ENCODE measurements at regions not wholly inside any gene's neighbourhood (a gene's known extent, or its start where the extent isn't known, plus 50 kb on each side); places are given as distances from the start of the nearest gene placed in this dataset.

DNA sequence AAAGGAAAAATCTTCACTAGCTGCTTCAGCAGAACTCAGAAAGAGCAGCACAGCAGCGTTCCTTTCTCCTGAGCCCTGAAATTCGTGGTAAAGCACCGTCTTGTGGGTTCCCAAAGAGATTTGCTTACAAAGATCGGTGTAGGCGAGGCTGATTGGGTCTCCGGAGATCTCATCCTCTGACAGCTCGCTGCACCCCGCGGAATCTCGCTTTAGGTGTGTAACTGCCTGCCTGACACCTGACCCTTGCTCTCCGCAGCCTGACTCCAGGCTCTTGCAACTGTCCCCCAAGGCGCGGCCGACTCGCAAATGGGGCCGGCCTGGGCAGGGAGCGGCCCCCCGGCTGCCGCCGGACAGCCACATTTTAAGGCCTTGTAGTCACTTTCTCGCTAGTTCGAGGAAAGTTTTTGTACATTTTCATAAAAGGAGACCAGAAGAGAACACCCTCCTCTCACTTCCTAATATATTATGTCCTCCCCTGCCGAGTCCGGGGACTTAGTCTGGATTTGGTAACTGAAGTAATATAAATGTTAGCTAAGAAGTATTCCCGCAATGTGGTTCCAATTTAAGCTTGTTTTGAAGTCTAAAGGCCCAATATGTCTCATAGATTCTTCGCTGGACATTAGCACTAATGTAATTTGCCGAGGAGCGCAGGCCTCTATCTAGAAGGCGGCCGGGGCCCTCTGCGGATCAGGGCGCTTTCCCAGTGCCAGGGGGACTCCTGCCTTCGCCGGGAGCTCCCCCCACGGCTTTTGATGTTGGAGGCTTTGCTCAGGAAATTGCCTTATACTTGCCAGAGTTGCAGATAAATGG, 177.3 kb upstream of the CDKN3 start:
- TF ChIP-seq POLR2AphosphoS5 (IDR thresholded peaks at IDR 0.05; ENCODE audit: low read depth, low read length) (no peak), TAF1 (IDR thresholded peaks at IDR 0.05; ENCODE audit: borderline replicate concordance, low read depth, low read length) (no peak), POLR2A (IDR thresholded peaks at IDR 0.05; ENCODE audit: low read depth, low read length) (no peak)
- DNase-seq (ENCODE audit: insufficient read length), result no peak
- no peak for FAIRE-seq

DNA sequence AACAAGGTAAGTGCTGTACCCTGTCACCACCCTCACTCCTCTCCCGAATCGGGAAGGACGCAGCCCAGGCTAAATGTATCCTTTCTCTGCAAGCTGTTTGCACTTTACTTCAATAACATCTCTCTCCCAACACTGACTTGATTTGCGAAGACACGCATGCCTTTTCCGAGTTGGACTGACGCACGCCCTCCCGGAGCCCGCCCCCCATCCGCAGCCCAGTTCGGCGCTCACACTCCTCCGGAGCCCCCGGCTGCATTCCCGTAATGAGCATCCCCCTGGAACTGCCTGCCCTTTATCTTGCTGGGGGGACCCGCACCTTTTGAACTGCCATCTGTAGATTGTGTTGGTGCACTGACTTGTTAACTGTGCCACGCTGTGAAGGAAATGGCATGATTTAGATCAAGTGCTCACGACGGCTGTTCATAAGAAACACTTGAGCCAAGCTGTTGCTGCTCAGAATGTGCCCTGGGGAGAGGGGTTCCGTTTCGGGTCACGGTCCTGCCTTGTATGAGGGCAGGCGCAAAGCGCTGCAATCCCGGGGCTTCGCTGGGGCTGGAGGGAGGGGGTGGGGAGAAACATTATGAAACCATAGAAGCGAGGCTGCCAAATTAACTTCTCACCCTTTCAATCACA, 176.6 kb upstream of the CDKN3 start:
- no peak for DNase-seq (ENCODE audit: insufficient read length)
- no peak for FAIRE-seq
- TF ChIP-seq TAF1 (IDR thresholded peaks at IDR 0.05; ENCODE audit: borderline replicate concordance, low read depth, low read length) (no peak), POLR2A (IDR thresholded peaks at IDR 0.05; ENCODE audit: low read depth, low read length) (no peak), POLR2AphosphoS5 (IDR thresholded peaks at IDR 0.05; ENCODE audit: low read depth, low read length) (no peak)

DNA sequence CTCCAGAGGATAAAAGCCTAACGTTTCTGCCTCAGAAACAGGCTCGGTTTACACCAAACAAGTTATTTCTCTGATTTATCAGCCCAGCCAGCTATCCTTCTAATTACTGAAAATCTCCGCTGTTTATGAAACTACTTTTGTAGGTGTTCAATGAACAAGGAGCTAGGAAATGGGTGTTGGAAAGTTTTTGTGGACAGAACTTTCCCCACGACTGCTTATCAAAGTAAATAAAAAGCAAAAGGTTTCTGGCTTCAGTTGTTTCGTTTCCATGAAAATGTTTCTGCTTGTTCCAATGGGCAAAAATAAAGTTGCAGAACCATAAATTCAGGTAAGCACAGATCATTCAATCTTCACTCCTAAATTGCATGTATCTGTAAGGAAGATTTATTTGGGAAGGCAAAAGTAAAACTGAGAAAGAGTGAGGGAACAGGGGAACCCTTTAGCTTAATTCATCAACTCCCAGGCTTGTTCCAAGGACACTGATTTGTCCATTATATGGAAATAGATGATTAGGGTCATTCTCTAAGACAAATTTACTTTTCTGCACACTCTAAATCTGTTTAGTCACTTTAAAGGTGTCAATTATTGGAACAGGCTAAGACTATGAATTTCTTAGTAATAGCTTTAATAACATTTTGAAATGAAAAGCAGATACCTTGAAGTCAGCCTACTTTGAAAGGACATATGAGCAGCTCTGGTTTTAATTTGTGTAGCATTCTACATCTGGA, 175.9 kb upstream of the CDKN3 start:
- FAIRE-seq, result no peak
- TF ChIP-seq POLR2AphosphoS5 (IDR thresholded peaks at IDR 0.05; ENCODE audit: low read depth, low read length) (no peak), POLR2A (IDR thresholded peaks at IDR 0.05; ENCODE audit: low read depth, low read length) (no peak), TAF1 (IDR thresholded peaks at IDR 0.05; ENCODE audit: borderline replicate concordance, low read depth, low read length) (no peak)
- no peak for DNase-seq (ENCODE audit: insufficient read length)

DNA sequence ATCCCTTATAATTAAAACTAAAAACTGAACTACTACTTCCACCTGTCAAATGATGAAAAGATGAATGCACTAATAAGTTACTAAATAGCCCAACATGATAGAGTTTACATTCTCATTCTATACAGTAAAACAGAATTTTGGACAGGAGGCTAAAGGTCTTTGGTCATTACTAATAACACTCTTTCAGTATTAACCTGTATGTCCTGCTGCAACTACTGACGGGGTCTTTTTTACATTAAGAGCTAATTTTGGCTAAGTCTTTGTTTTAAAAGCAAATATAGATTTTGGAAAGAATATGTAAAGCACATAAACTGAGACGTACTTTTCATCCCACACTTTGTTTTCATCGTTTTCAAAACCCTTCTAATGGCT, 175.4 kb upstream of the CDKN3 start:
- no peak for DNase-seq (ENCODE audit: insufficient read length)
- TF ChIP-seq POLR2AphosphoS5 (IDR thresholded peaks at IDR 0.05; ENCODE audit: low read depth, low read length) (no peak), POLR2A (IDR thresholded peaks at IDR 0.05; ENCODE audit: low read depth, low read length) (no peak), TAF1 (IDR thresholded peaks at IDR 0.05; ENCODE audit: borderline replicate concordance, low read depth, low read length) (no peak)
- no peak for FAIRE-seq

DNA sequence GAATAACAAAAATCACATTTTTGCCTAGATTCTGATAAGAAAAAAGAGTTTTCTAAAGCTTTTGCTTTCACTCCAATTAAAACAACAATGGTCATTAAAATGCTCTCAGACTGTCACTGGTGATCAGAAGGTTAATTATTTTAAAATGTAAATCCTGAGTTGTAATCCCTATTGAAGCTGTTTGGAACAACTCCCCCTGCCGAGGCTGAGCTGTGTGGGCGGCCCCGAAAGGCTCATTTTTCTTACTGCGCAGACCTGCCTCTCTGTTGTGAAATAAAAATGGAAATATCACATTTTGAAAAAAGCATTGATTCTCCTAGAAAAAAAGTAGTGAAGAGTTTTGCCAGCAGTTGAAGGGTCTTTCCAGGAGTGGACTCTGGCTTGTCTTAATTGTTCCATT, 174.8 kb upstream of the CDKN3 start:
- FAIRE-seq, result no peak
- TF ChIP-seq POLR2AphosphoS5 (IDR thresholded peaks at IDR 0.05; ENCODE audit: low read depth, low read length), result no peak
- no peak for DNase-seq (ENCODE audit: insufficient read length)

DNA sequence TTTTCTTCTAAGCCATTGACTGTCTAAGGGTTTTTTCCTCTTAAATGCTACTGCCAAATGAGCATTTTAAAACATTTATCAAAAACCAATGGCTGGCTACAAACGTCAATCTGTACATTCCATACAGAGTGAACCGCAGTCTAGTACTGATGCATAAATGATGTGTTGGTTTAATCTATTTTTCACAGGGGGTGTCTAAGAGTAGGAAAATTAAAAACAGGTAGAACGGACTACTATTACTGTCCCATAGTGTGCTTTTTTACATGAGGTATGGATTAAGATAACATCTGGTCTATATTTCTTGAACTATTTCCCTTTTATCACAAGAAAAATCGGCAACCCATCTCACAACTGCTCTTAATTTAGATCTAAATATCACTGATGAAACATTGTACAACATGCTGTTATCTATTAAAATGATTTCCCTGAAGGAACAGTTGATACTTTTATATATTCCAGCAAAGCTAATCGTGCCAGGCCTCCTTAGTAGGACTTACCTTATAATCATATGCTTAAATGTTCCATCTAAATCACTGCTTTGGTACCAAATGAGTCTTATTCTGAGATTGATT, 172.9 kb upstream of the CDKN3 start:
- DNase-seq (ENCODE audit: insufficient read length) (no peak), FAIRE-seq (no peak)
- TF ChIP-seq POLR2AphosphoS5 (IDR thresholded peaks at IDR 0.05; ENCODE audit: low read depth, low read length) (no peak), TAF1 (IDR thresholded peaks at IDR 0.05; ENCODE audit: borderline replicate concordance, low read depth, low read length) (no peak), POLR2A (IDR thresholded peaks at IDR 0.05; ENCODE audit: low read depth, low read length) (no peak)

DNA sequence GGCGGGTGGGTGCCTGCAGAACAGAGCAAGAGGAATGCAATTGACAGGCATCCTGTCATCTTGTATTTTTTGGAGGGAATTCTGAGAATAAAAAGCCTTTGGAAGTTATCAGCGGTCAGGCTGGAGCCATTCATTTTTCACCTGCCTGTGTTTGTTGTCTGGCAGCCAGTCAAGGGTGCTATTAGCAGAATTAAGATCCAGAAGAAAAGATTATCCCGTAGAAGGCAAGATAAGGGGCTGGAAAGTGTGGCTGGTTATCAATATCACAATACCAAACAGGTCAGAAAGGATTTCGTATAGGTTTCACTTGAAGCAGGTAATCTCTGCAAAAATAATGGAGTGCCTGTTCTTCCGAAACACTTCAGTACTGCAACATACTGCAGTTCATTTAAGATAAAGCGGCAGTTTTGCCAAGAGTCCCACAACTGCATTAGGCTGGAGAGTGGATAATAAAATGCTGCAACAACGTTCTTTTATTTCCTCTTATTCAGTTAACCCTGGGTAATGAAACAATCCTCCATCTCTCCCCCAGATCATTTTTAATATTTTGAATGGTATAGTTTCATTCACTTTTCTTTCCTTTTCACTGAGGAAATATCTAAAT, 171.2 kb upstream of the CDKN3 start:
- no peak for DNase-seq (ENCODE audit: insufficient read length)
- TF ChIP-seq POLR2A (IDR thresholded peaks at IDR 0.05; ENCODE audit: low read depth, low read length) (no peak), POLR2AphosphoS5 (IDR thresholded peaks at IDR 0.05; ENCODE audit: low read depth, low read length) (no peak), TAF1 (IDR thresholded peaks at IDR 0.05; ENCODE audit: borderline replicate concordance, low read depth, low read length) (no peak)
- FAIRE-seq, result no peak

DNA sequence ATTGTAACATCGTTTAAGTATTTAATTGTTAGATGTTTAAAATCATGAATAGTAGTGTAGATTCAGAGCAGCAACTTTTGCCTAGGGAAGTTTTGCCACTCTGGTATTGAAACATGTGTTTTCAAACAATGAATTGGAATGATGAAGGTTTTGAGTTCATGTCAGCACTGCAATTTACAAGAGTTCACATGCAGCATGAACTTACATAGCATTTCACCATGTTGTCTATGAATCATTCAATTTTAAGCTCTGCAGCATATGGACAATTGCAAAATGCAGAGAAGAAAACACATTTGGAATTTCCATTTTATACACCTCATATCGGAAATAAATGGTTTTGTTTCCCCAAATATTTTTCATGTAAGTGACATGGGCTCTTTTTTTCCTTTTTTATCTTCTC, 170.7 kb upstream of the CDKN3 start:
- FAIRE-seq, result no peak
- no peak for DNase-seq (ENCODE audit: insufficient read length)
- TF ChIP-seq POLR2A (IDR thresholded peaks at IDR 0.05; ENCODE audit: low read depth, low read length) (no peak), POLR2AphosphoS5 (IDR thresholded peaks at IDR 0.05; ENCODE audit: low read depth, low read length) (no peak), TAF1 (IDR thresholded peaks at IDR 0.05; ENCODE audit: borderline replicate concordance, low read depth, low read length) (no peak)

DNA sequence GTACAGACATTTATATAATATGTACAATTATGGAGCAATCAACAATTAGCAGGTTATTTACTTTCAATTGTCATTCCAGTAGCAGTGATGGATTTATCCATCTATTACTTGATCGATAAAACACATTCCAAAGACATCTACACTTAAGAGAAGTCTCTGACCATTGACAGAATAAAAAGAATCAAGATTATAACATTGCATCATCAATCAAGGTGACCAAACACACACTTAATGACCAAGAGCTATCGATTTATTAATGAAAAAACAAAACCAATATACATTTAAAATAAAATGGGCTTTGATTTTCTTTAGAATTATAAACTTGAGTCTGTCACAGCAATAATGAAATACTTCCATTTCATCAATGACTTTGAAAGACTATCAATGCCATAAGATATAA, 170.2 kb upstream of the CDKN3 start:
- FAIRE-seq, result no peak
- TF ChIP-seq POLR2AphosphoS5 (IDR thresholded peaks at IDR 0.05; ENCODE audit: low read depth, low read length) (no peak), TAF1 (IDR thresholded peaks at IDR 0.05; ENCODE audit: borderline replicate concordance, low read depth, low read length) (no peak), POLR2A (IDR thresholded peaks at IDR 0.05; ENCODE audit: low read depth, low read length) (no peak)
- no peak for DNase-seq (ENCODE audit: insufficient read length)

DNA sequence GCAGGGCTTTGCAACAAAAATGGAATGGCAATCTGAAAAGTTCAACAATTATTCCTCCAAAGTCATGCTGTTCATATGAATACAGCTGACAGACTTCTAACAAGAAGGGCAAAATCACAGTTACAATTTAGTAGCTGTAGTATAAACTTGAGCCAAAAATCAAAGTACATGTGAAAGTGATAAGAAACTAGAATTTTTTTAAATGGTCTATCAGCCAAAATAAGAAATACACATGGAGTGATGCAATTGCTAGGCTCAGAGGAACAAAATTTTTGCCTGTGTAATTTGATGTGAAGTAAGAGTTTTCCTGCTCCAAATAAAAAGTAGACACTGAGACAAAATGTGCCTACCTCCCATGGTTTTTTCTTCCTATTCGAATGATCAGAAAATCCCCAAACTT, 167.7 kb upstream of the CDKN3 start:
- DNase-seq (ENCODE audit: insufficient read length) (no peak), FAIRE-seq (no peak)
- TF ChIP-seq POLR2A (IDR thresholded peaks at IDR 0.05; ENCODE audit: low read depth, low read length), result no peak
- TF ChIP-seq TAF1 (IDR thresholded peaks at IDR 0.05; ENCODE audit: borderline replicate concordance, low read depth, low read length), result no peak
- TF ChIP-seq POLR2AphosphoS5 (IDR thresholded peaks at IDR 0.05; ENCODE audit: low read depth, low read length), result no peak

DNA sequence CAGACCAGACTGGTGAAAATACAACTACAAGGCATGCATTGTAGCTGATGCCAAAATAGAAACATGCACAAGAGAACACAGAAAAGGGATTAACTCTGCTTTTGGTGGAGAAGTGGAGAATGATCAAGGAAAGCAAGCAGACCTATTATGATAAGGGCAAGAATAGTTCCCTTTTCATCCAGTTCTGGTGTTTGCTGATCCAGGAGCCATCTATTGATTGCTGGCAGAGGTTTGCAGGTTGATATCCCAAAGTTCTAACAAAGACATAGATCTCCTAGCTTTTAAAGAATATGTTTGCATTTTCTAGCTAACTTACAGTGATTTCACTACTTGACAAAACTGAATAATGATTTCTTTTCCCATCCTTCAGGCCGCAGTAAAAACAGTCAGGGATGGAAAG, 166.2 kb upstream of the CDKN3 start:
- DNase-seq (ENCODE audit: insufficient read length) (no peak), FAIRE-seq (no peak)
- TF ChIP-seq POLR2AphosphoS5 (IDR thresholded peaks at IDR 0.05; ENCODE audit: low read depth, low read length), result no peak
- TF ChIP-seq POLR2A (IDR thresholded peaks at IDR 0.05; ENCODE audit: low read depth, low read length), result no peak
- TF ChIP-seq TAF1 (IDR thresholded peaks at IDR 0.05; ENCODE audit: borderline replicate concordance, low read depth, low read length), result no peak

All from GM12892 (cell line).